OCI-M2 (cell line): ENCODE measurements at regions not wholly inside any gene's neighbourhood (a gene's known extent, or its start where the extent isn't known, plus 50 kb on each side); places are given as distances from the start of the nearest gene placed in this dataset.

Experiments used
- DNase-seq: peaks from one replicate; lab custom pipeline; 2025; ENCODE audit not compliant: unreplicated experiment; lab: John Stamatoyannopoulos, UW

DNA sequence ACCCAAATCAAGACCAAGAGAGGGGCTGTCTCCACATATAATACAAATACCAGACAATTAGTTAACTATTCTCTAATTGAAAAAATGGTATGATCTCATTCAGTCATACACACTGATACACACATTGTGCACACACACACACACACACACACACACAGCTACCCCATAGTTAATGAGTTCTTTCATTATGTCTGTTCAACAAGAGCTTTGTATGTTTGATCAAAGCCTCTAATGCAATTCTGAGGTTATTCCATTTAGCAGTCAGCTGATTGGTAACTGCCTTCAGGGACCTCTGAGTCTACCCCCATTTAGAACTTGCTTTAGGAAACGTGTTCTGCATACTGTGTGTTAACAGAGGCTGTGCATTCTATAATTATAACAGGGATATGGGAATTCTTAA is 741.4 kb upstream of the LRRTM4 start:
- DNase-seq: no peak

DNA sequence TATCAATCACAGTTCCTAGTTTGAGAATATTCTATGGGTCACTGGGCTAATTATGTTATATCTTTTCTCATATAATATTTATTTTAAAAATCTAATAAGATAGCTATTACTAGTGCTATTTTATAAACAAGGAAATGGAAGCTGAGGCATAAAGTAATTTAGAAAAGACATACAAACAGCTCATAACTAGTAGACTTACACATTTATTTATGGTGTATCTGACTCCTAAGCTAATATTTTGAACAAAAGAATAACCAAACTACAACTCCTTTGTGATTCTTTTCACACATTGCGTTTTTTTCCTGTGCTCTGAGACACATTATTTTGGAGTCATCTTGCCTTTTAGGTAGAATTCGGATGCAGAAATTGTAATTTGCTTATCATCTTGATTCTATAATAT is 742.0 kb upstream of the LRRTM4 start:
- DNase-seq: no peak

DNA sequence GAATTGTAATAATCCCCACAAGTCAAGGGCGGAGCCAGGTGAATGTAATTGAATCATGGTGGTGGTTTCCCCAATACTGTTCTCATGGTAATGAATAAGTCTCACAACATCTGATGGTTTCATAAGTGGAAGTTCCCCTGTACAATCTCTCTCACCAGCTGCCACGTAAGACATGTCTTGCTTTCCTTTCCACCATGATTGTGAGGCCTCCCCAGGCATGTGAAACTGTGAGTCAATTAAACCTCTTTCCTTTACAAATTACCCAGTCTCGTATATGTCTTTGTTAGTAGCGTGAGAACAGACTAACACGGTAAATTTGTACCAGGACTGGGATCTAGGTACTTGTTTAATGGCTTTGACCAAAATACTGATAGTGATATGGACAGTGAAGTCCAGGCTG is 744.3 kb upstream of the REG3G start:
- DNase-seq: no peak

DNA sequence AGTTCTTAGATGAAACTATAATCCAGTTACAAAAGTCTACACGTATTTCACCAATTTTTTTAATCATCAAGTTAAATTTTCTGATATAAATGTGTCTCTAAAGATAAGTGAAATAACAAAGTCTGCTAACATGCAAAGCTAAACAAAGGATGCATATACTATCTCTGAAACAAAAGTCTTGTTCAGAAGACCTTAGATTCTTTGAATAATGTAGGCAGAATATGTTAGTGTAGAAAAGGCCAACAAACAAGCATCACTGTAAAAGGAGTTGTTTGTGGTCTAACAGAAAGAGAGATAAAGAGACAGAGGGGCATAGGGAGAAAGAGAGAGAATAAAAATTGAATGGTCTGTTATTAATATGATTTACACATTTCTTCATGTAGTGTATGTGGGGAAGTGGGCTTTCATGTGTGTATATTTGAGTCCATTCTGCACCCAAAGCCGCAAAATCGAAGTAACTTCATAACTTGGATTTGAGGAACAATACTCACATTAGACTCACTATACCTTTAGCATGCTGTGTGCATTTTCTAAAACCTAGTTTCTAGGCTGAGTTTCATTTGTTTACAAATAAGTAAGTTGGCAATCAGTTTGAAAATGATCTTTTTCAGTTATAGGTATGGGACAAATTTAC is 734.8 kb upstream of the REG3G start:
- DNase-seq: no peak

DNA sequence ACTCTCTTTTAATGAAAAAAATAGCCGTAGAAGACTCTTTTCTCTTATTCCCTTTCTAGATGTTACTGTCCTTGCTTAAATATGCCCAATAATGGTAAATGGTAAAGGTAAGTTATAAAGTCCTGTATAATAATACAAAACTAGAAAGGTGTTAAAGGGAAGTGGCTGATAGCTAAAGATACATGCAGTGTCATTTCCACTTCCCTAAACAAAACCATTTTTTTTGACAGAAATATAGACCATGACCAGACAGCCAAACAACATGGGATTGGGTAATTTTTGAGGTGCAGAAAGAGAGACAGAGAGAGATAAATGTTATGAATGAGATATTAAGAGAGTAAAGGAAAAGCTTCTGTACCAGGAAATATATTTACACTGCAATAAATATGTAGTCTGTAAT is 731.7 kb upstream of the REG3G start:
- DNase-seq: no peak

DNA sequence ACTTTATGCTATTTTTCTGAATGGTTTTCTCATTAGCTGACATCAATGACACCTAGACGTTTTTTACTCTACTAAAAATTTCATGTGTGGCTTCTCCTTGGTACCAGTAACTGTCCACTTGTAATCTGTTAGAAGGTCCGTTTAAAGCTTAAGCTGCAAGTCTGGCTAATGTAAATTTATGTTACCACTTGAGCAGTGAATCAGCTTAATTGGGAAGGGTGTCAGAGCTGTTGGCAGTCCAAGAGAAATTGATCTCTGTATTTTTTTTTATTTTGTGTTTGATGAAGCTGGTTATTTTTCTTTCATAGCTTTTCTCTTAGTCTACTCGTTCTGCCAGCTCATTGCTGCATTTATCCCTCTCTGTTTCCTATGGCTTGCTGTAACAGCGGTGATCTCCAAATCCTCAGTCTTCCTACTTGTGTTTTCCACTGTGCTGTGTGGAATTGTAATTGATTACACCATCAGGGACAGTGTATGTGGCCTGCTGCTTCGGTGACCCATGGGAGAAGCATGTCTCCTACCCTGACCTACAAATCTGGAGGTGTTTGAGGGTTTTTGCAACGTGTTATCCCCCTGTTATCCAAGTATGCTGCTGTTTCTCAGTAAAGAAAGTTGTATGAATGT is 724.2 kb upstream of the REG3G start:
- DNase-seq: no peak

DNA sequence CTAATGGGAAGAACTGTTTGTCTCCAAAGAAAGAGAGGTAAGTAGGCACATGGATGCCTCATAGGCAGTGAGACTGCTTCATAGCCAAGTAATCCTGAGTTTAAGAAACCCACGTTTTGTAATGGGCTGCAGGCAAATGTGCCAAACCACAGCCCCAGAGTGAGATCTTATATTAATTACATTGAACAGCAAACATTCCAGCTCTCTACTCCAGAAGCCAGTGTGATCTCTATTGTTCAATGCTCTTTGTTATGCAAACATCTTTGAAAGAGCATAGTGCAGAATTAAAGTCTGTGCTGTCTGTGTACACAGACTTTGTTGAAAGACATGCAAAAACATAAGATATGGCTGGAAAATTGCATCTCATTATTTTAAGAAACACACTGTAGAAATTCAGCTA is 720.8 kb upstream of the REG3G start:
- no peak for DNase-seq

DNA sequence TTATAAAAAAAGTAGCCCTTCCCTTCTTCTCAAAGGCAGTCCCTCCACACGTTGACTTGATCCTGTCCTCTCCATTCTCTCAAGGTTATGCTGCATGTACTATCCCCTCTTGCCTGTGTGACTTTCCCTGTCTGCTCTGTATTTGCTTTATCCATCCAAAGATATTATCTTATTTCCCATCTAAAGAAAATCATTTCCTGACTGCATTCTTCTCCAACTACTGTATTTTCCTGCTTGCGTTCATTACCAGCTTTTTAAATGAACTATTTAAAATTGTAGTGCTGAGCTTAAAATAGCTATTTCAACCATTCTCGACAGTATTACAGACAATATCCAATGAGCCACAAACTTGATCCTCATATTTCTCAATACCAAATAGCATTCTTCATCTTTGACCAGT is 716.0 kb upstream of the REG3G start:
- no peak for DNase-seq

DNA sequence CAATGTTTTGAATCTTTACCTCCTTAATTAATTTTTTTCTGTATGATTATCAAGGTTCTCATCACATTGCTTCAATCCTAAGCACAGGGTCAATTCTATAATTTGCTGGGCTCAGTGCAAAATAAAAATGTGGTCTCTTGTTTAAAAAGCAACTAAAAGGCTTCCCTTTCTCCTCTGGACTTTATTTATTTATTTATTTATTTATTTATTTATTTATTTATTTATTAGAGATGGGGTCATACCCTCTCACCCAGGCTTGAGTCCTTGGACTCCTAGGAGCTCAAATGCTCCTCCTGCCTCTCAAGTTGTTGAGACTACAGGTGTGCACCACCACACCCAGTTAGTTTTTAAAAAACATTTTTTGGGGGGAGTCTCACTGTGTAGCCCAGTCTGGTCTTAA is 710.1 kb upstream of the REG3G start:
- DNase-seq: no peak

DNA sequence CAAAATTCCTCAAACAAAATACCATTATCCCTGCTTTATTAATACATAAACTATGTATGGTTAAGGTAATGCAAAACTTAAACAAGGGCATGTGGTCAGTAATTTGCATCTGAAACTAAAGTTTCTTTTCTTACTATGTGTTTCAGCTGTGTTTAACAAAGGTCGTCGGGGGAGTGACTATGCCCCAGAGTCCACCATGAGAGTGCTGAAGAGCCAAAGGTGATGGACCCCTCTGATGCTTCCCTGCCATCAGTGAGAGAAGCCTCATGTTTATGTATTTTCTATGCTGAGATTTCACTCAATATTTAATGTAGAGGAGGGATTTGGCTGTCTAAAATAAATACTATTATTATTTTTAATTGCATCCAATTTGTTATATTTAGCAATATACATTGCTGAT is 707.2 kb upstream of the REG3G start:
- DNase-seq: no peak

DNA sequence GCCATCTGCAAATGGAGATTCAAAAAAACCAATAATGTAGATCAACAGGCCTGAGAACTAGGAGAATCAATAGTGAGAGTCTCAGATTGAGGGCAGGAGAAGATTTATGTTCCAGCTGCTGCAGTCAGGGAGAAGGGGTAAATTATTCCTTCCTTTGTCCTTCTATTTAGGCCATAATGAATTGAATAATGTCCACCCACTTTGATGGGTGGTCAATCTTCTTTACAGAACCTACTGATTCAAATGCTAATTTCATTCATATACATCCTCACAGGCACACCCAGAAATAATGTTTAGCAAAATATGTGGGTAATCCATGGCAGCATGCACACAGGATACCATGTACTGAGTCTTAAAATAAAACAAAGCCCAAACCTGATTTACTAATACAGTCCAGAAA is 695.3 kb upstream of the REG3G start:
- no peak for DNase-seq

DNA sequence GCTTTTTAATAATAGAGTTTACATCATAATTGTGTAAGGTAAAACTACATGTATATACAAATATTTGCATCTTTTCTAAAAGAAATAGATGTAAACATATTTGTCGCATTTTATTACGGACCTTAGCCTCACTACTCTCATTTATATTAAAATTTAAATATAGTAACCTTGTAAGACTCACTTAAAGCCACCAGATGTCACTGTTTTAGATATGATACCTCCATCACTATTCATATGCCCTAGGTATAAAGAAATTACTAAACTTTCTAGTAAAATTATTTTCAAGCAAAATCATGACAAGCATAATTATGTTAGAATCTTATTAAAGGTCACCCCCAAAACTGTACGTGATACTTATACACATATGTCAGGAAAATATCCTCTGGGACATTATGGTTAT is 674.3 kb upstream of the REG3G start:
- no peak for DNase-seq

DNA sequence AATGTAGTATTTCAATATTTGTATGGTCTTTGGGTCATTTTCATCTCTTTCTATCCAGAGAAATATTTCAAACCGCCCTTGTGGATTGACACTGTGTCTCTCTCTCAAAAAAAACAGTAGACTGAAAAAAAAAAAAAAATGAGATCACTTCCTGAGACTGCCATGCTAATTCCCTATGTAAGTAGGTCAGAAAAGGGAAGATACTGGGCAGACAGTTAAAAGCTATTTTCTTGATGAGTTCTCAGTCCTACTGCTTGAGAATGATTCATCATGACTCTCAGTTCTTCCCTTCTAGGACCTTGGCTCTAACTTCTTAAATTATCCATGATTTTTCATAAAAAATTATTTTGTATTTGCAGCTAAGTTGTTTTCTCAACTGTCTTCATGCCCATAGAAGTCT is 672.3 kb upstream of the REG3G start:
- no peak for DNase-seq

DNA sequence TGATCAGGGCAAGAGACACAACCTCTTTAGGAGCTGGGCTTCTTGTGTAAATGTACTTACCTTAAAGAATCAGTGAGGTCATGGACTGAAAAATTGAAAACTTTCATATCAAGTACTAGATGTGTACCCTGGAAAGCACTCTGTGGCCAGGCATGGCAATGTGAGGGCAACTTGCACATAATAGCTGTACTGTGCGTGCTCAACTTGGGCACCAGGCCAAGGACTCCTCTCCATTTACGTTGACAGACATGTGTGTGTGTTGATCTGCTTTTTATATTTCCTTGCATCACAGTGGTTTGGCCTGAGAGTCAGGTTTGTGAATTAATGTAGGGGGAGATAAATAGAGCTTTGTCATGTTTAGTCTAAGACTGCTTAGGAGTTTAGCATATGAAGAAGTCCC is 669.5 kb upstream of the REG3G start:
- no peak for DNase-seq

DNA sequence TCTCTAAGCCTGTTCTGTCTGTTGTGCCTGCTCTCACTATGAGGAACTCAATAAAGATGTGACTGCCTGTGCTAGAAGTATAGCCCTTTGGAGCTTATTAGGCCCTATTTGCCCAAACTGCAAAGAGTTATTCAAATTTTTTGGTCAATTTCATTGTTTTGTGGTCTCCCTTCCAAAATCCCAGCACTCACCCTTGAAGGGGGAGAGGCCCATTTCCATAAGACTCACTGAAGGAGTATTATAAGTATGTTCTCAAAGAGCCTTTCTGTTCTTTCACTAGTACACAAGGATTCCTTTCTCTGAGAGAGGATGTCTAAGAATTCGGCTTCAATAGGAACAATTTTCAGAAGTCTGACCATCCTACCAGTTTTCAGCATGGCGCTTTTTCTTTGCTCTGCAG is 641.9 kb upstream of the REG3G start:
- DNase-seq: no peak

DNA sequence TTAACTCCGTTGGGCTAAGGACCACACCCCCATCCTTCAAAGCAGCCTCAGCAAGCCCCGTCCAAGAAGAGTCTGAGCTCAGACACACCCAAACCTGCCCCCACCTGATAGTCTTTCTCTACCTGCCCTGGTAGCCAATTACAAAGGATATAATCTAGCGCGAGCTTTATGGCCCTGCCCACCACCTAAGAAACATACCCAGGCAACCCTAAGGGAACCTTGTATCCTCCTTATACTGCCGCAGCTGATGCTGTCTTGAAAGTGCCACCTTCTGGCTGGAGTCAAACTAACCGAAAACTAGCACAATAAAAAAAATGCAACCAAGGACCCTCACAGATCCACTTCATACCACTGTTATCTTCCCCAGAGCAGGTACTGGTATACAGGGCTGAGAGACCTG is 628.3 kb upstream of the REG3G start:
- DNase-seq: no peak

DNA sequence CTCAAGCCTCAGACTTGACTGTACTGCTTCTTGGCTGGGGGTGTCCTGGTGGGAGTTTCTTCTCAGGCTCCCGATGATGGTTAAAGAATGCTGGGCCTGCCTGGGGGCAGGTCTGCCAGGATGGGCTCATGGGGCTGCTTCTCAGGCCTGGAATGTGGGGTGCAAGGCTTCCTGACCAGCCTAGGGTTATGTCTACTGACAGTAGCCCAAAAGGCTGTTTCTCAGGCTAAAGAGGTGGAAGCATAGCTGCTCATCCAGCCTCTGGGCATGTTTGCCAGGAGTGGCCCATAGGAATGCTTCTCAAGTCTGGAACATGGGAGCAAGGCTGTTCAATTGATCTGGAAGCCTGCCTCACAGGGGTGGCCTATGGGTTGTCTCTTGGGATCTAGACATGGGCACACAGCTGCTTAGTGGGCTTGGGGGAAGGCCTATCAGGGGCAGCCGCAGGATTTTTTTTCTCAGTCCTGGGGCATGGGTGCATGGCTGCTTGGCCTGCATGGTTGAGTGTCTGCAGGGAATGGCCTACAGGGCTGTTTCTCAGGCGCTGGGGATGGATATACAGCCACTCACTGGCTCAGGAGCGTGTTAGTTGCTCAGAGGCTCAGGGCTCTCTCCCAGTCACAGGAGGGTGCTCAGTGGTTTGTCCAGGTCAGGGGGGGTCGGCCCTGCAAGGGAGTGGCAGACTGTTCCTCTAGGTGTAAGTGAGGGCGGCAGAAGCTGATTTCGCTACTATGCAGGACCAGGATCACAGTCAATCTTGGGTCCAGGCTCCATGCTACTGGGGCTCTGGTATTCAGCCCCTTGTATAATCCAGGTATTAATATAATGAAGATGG is 617.3 kb upstream of the REG3G start:
- DNase-seq: no peak

DNA sequence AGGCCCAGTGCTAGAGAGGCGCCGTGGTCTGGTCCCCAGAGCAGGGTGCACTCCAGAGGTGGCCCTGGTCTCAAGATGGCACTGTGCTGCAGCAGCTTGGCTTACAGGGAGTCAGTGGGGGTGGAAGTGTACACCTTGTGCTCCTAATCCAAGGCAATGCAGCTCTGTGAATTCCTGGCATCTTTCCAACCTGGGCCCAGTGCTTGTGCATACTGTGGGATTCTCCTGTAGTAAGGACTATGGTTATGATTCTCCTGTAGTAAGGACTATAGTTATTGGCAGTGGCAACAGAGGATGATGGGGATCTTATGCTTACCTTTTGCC is 616.7 kb upstream of the REG3G start:
- no peak for DNase-seq

DNA sequence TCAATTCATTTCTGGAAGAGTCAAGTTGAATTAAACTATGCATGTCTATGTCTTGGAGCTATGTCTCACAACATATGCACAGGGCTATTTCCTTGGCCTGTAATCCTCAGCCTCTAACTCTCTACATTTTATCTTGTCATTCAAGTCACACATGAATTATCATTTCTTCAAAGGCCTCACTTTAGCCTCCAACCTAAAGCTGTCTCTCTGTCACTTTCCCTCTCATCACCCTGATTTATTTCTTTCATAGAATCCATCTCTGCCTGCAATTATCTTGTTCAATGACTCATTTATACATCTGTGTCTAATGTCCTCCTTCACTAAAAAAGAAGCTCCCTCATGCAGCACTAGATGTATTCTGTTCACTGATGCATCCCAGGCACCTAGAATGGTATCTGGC is 614.2 kb upstream of the REG3G start:
- no peak for DNase-seq

DNA sequence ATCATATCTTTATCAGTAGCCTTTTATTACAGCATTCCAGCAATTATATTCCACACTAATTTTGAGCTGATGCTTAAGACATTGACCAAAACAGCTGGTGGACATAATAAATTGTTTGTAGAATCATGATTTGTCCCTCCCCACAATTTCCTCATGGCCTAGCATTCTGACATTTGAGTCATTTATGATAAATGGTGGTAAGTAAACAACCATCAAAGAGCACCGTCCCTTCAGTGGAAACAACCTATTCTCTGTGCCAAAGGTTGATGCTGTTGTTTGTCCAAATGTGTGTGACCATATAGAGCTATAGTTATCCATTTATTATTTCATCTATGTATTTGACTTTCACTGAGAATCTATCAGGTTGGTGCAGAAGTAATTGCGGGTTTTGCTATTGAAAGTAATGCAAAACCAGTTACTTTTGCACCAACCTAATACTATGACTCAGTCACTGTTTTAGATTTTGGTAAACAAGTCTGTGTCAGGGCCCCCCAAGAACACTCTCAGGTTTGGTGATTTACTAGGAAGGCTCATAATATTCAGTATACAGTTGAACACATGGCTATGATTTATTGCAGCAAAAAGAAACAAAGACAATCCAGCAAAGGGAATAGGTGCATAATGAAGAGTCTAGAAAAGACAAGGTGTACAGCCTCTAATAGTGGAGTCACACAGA is 608.7 kb upstream of the REG3G start:
- no peak for DNase-seq

DNA sequence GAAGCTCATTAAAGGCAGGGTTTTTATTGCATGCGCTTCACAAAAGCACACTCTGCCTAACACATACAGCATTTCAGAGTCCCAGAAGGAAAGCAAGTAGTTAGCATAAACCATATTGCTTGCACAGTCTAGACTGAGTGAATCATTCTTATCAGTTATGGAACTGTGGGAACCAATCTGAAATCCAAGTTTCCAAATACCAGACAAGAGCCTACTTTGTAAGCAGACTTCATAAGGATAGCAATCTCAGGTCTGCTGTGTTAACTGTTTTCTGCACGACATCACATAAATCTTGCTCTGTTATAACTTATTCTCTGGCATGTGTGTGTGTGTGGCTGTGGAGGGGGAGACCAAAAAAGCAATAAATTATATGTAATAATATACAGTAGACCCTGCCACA is 608.1 kb upstream of the REG3G start:
- DNase-seq: no peak

DNA sequence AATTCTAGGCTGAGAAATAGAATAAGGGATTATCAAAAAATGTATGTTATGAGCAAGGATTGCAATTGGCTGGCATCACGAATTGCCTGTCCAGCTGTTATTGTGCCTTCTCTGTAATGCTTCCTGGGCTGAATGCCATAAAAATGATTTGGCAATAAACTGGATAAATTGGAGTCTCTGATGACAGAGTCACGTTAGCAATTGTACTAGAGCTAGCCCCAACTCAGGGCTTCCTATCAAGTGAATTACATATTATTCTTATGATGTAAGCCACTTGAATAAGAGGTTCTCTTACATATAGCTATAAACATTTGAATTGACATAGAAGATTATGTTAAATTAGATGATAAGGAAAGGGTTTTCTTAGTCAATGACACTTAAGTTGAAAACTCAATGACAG is 607.5 kb upstream of the REG3G start:
- DNase-seq: no peak
